Naive B cell (primary cell): ENCODE measurements at regions not wholly inside any gene's neighbourhood (a gene's known extent, or its start where the extent isn't known, plus 50 kb on each side); places are given as distances from the start of the nearest gene placed in this dataset.
"Not testable (repeated sequence)": the region's sequence is repeated elsewhere in the genome, so short reads cannot be mapped to it uniquely, and the experiment has no call there.

Experiments
- ATAC-seq, 2 donors: fragments of 150-1000 bp; cut with Tn5 transposase; 2 replicates each; pipeline ENCODE4 v1.10.0; 2021; ENCODE audit warnings: low read depth in 2 of 2, mild to moderate bottlenecking in 2 of 2, moderate library complexity in 2 of 2
- DNase-seq: peaks from one replicate; pipeline ENCODE4 v3.0.0; 2022
- H3K27ac Mint-ChIP-seq, 6 donors: one replicate each; pipeline ENCODE4 v1.8.0; 2020 to 2022; ENCODE audit warnings: mild to moderate bottlenecking in 6 of 6, mixed read lengths in 6 of 6, moderate library complexity in 5 of 6, inconsistent platforms in 2 of 6
- H3K27me3 Mint-ChIP-seq, 3 donors: one replicate each; pipeline ENCODE4 v1.8.0; 2021 to 2022; ENCODE audit warnings: mixed read lengths in 3 of 3, mild to moderate bottlenecking in 1 of 3
- H3K36me3 Mint-ChIP-seq, 2 donors: one replicate each; pipeline ENCODE4 v1.8.0; 2020 to 2022; ENCODE audit warnings: mixed read lengths in 2 of 2, inconsistent platforms in 1 of 2, mild to moderate bottlenecking in 1 of 2
- H3K4me1 Mint-ChIP-seq, 3 donors: one replicate each; pipeline ENCODE4 v1.8.0; 2020 to 2022; ENCODE audit warnings: mixed read lengths in 3 of 3, inconsistent platforms in 1 of 3, mild to moderate bottlenecking in 1 of 3, moderate library complexity in 1 of 3
- H3K4me3 Mint-ChIP-seq, 8 donors: one replicate each; pipeline ENCODE4 v1.8.0; 2020 to 2022; ENCODE audit warnings: mild to moderate bottlenecking in 8 of 8, mixed read lengths in 8 of 8, moderate library complexity in 8 of 8, inconsistent platforms in 2 of 8
- H3K9me3 Mint-ChIP-seq, 7 donors: one replicate each; pipeline ENCODE4 v1.8.0; 2020 to 2022; ENCODE audit warnings: mixed read lengths in 7 of 7, mild to moderate bottlenecking in 5 of 7, inconsistent platforms in 2 of 7, moderate library complexity in 1 of 7

GRCh38 chr21:18151046-18151445, 93.6 kb upstream of the CHODL start:
- Mint-ChIP-seq H3K27ac (no peak overlapping the region), H3K27me3 (no peaks in the 10 kb centered on the region), H3K9me3 (peaks cover 0 to 9% (median 5%) of the 10 kb centered on the region in 7 donors), H3K4me1 (no peaks in the 10 kb centered on the region), H3K36me3 (peaks cover 0 to 5% of the 10 kb centered on the region in 2 donors), H3K4me3 (no peak overlapping the region)
- no peak for DNase-seq
- ATAC-seq, result no peak

- no peak overlapping the region for H3K4me3 Mint-ChIP-seq
- H3K4me1 Mint-ChIP-seq, result no peaks in the 10 kb centered on the region
- peaks cover 0 to 5% of the 10 kb centered on the region in 2 donors for H3K36me3 Mint-ChIP-seq
- DNase-seq, result no peak
- peaks cover 0 to 13% (median 5%) of the 10 kb centered on the region in 7 donors for H3K9me3 Mint-ChIP-seq
- no peaks in the 10 kb centered on the region for H3K27me3 Mint-ChIP-seq
- H3K27ac Mint-ChIP-seq, result no peak overlapping the region
- ATAC-seq, result no peak
Observed at GRCh38 chr21:18148401-18148800, 96.2 kb upstream of the CHODL start.

GRCh38 chr21:18147678-18148077, 97.0 kb upstream of the CHODL start:
- no peak for ATAC-seq
- Mint-ChIP-seq H3K27me3 (no peaks in the 10 kb centered on the region), H3K9me3 (peaks cover 0 to 13% (median 5%) of the 10 kb centered on the region in 7 donors), H3K27ac (no peak overlapping the region), H3K36me3 (peaks cover 0 to 5% of the 10 kb centered on the region in 2 donors), H3K4me3 (no peak overlapping the region), H3K4me1 (no peaks in the 10 kb centered on the region)
- DNase-seq, result no peak

- no peaks in the 10 kb centered on the region for H3K4me1 Mint-ChIP-seq
- no peaks in the 10 kb centered on the region for H3K27me3 Mint-ChIP-seq
- ATAC-seq (no peak), DNase-seq (no peak)
- peaks cover 0 to 13% (median 5%) of the 10 kb centered on the region in 7 donors for H3K9me3 Mint-ChIP-seq
- peaks cover 0 to 5% of the 10 kb centered on the region in 2 donors for H3K36me3 Mint-ChIP-seq
- no peak overlapping the region for H3K27ac Mint-ChIP-seq
- H3K4me3 Mint-ChIP-seq, result no peak overlapping the region
Observed at GRCh38 chr21:18146820-18147219, 97.8 kb upstream of the CHODL start.

- no peak for DNase-seq
- Mint-ChIP-seq H3K27me3 (no peaks in the 10 kb centered on the region), H3K27ac (no peak overlapping the region), H3K36me3 (peaks cover 0 to 5% of the 10 kb centered on the region in 2 donors), H3K4me1 (no peaks in the 10 kb centered on the region), H3K4me3 (no peak overlapping the region), H3K9me3 (peaks cover 0 to 13% (median 5%) of the 10 kb centered on the region in 7 donors)
- ATAC-seq, result no peak
Observed at GRCh38 chr21:18144339-18144738, 100.3 kb upstream of the CHODL start.

- no peaks in the 10 kb centered on the region for H3K27me3 Mint-ChIP-seq
- no peak for ATAC-seq
- H3K36me3 Mint-ChIP-seq, result peaks cover 0 to 5% of the 10 kb centered on the region in 2 donors
- H3K4me3 Mint-ChIP-seq, result no peak overlapping the region
- H3K4me1 Mint-ChIP-seq, result no peaks in the 10 kb centered on the region
- H3K9me3 Mint-ChIP-seq, result peaks cover 0 to 13% (median 7%) of the 10 kb centered on the region in 7 donors
- H3K27ac Mint-ChIP-seq, result no peak overlapping the region
- DNase-seq, result no peak
Observed at GRCh38 chr21:18142655-18143054, 102.0 kb upstream of the CHODL start.

- DNase-seq (no peak), ATAC-seq (no peak)
- Mint-ChIP-seq H3K9me3 (peaks cover 0 to 7% (median 1%) of the 10 kb centered on the region in 7 donors), H3K36me3 (no peaks in the 10 kb centered on the region), H3K4me1 (no peaks in the 10 kb centered on the region), H3K4me3 (no peak overlapping the region), H3K27ac (no peak overlapping the region), H3K27me3 (no peaks in the 10 kb centered on the region)
Observed at GRCh38 chr21:18138507-18138906, 106.1 kb upstream of the CHODL start.

- ATAC-seq, result no peak
Observed at GRCh38 chr21:18129526-18129925, 115.1 kb upstream of the CHODL start.

GRCh38 chr21:18118566-18118965, 126.1 kb upstream of the CHODL start:
- DNase-seq, result no peak
- H3K4me1 Mint-ChIP-seq, result no peaks in the 10 kb centered on the region
- H3K36me3 Mint-ChIP-seq, result no peaks in the 10 kb centered on the region
- no peaks in the 10 kb centered on the region for H3K27me3 Mint-ChIP-seq
- peaks cover 0 to 5% (median 4%) of the 10 kb centered on the region in 7 donors for H3K9me3 Mint-ChIP-seq
- H3K4me3 Mint-ChIP-seq, result no peak overlapping the region
- H3K27ac Mint-ChIP-seq, result no peak overlapping the region
- no peak for ATAC-seq

More at GRCh38 chr21:18129526-18129925, 115.1 kb upstream of the CHODL start:
- Mint-ChIP-seq H3K36me3 (no peaks in the 10 kb centered on the region), H3K27ac (no peak overlapping the region), H3K4me3 (no peak overlapping the region), H3K9me3 (peaks cover 0 to 5% (median 2%) of the 10 kb centered on the region in 7 donors), H3K27me3 (no peaks in the 10 kb centered on the region), H3K4me1 (no peaks in the 10 kb centered on the region)
- no peak for DNase-seq

- H3K36me3 Mint-ChIP-seq, result no peaks in the 10 kb centered on the region
- no peak overlapping the region for H3K4me3 Mint-ChIP-seq
- no peak overlapping the region for H3K27ac Mint-ChIP-seq
- H3K27me3 Mint-ChIP-seq, result no peaks in the 10 kb centered on the region
- no peaks in the 10 kb centered on the region for H3K4me1 Mint-ChIP-seq
- H3K9me3 Mint-ChIP-seq, result peaks cover 4 to 8% (median 5%) of the 10 kb centered on the region in 7 donors
- no peak for DNase-seq
- ATAC-seq, result no peak
Observed at GRCh38 chr21:18117176-18117575, 127.5 kb upstream of the CHODL start.

- ATAC-seq (no peak), DNase-seq (no peak)
- no peaks in the 10 kb centered on the region for H3K36me3 Mint-ChIP-seq
- no peak overlapping the region for H3K27ac Mint-ChIP-seq
- H3K9me3 Mint-ChIP-seq, result peaks cover 2 to 8% (median 5%) of the 10 kb centered on the region in 7 donors
- no peak overlapping the region for H3K4me3 Mint-ChIP-seq
- H3K27me3 Mint-ChIP-seq, result no peaks in the 10 kb centered on the region
- H3K4me1 Mint-ChIP-seq, result no peaks in the 10 kb centered on the region
Observed at GRCh38 chr21:18114810-18115209, 129.8 kb upstream of the CHODL start.

GRCh38 chr21:18104802-18105201, 139.8 kb upstream of the CHODL start:
- Mint-ChIP-seq H3K9me3 (peaks cover 2 to 18% (median 4%) of the 10 kb centered on the region in 7 donors), H3K4me1 (no peaks in the 10 kb centered on the region), H3K4me3 (no peak overlapping the region), H3K27me3 (no peaks in the 10 kb centered on the region), H3K27ac (no peak overlapping the region), H3K36me3 (no peaks in the 10 kb centered on the region)
- ATAC-seq (no peak), DNase-seq (no peak)

- H3K27ac Mint-ChIP-seq, ATAC-seq, H3K4me3 Mint-ChIP-seq, H3K4me1 Mint-ChIP-seq, DNase-seq, H3K36me3 Mint-ChIP-seq, H3K27me3 Mint-ChIP-seq: not testable (repeated sequence)
- peaks cover 19 to 68% (median 40%) of the 10 kb centered on the region in 7 donors for H3K9me3 Mint-ChIP-seq
Observed at GRCh38 chr21:18096413-18096812, 148.2 kb upstream of the CHODL start.

- H3K4me3 Mint-ChIP-seq, result no peak overlapping the region
- no peaks in the 10 kb centered on the region for H3K4me1 Mint-ChIP-seq
- ATAC-seq, result no peak
- no peak overlapping the region for H3K27ac Mint-ChIP-seq
- peaks cover 11 to 53% (median 25%) of the 10 kb centered on the region in 7 donors for H3K9me3 Mint-ChIP-seq
- DNase-seq, result no peak
- H3K36me3 Mint-ChIP-seq, result peaks cover 0 to 8% of the 10 kb centered on the region in 2 donors
- H3K27me3 Mint-ChIP-seq, result no peaks in the 10 kb centered on the region
Observed at GRCh38 chr21:18089786-18090185, 154.8 kb upstream of the CHODL start.

GRCh38 chr21:18070392-18070791, 174.2 kb upstream of the CHODL start:
- Mint-ChIP-seq H3K27ac (no peak overlapping the region), H3K4me1 (no peaks in the 10 kb centered on the region), H3K9me3 (peaks cover 0 to 2% (median 0%) of the 10 kb centered on the region in 7 donors), H3K27me3 (no peaks in the 10 kb centered on the region), H3K4me3 (no peak overlapping the region), H3K36me3 (no peaks in the 10 kb centered on the region)
- no peak for DNase-seq
- no peak for ATAC-seq
